GM12801 (cell line): ENCODE measurements at regions not wholly inside any gene's neighbourhood (a gene's known extent, or its start where the extent isn't known, plus 50 kb on each side); places are given as distances from the start of the nearest gene placed in this dataset.

Source experiments
- CTCF ChIP-seq: IDR thresholded peaks from one replicate; pipeline ENCODE4 v1.5.1; 2011; ENCODE audit warnings: control low read depth; ENCODE audit not compliant: insufficient read length; ENCODE audit errors: extremely low read depth

GRCh38 chr12:125331342-125332052 is 266.3 kb downstream of the AACS start:
- TF ChIP-seq CTCF, result no peak

- TF ChIP-seq CTCF, result no peak
These were observed 267.7 kb downstream of the AACS start for GRCh38 chr12:125332900-125333299.

GRCh38 chr12:125336246-125336645 is 271.0 kb downstream of the AACS start:
- TF ChIP-seq CTCF, result no peak

- no peak for TF ChIP-seq CTCF
These were observed 275.6 kb downstream of the AACS start for GRCh38 chr12:125340791-125341190.

GRCh38 chr12:125341422-125341821 is 276.2 kb downstream of the AACS start:
- TF ChIP-seq CTCF, result no peak

- no peak for TF ChIP-seq CTCF
These were observed 278.4 kb downstream of the AACS start for GRCh38 chr12:125343649-125344048.

GRCh38 chr12:125346362-125346761 is 281.1 kb downstream of the AACS start:
- TF ChIP-seq CTCF, result no peak
